Vagina (tissue), 2 donors: ENCODE measurements at regions not wholly inside any gene's neighbourhood (a gene's known extent, or its start where the extent isn't known, plus 50 kb on each side); places are given as distances from the start of the nearest gene placed in this dataset.

Source experiments
- DNase-seq, 2 donors: peaks; one replicate each; pipeline ENCODE4 v3.0.0-alpha.2; 2017; ENCODE audit errors: extremely low spot score in 2 of 2
- H3K27ac ChIP-seq: fragments of 200-600 bp; sonication (generic); one replicate; pipeline ENCODE4 v1.5.1; 2019
- H3K27me3 ChIP-seq: fragments of 200-600 bp; sonication (generic); one replicate; pipeline ENCODE4 v1.5.1; 2019
- H3K36me3 ChIP-seq, 2 donors: fragments of 200-600 bp; sonication (generic); one replicate each; pipeline ENCODE4 v1.5.1; 2017 to 2019
- H3K4me1 ChIP-seq: fragments of 200-600 bp; sonication (generic); one replicate; pipeline ENCODE4 v1.5.1; 2019
- H3K4me3 ChIP-seq, 2 donors: fragments of 200-600 bp; sonication (generic); 1 replicate in 1 of 2; 2 replicates in 1 of 2; pipeline ENCODE4 v1.5.1; 2016 to 2019
- H3K9me3 ChIP-seq: fragments of 200-600 bp; sonication (generic); one replicate; pipeline ENCODE4 v1.5.1; 2019
- CTCF ChIP-seq, 3 experiments: fragments of 450-650 bp in 2 of 3; fragments of 200-600 bp in 1 of 3; sonication (generic) in 1 of 3; IDR thresholded peaks; one replicate each; pipeline ENCODE4 v1.5.1; 2017 to 2019; ENCODE audit warnings: antibody characterized with exemption in 3 of 3, mild to moderate bottlenecking in 2 of 3, moderate library complexity in 2 of 3
- POLR2A ChIP-seq, 2 donors: fragments of 450-650 bp; IDR thresholded peaks; one replicate each; pipeline ENCODE4 v1.6.1; 2017; ENCODE audit warnings: antibody characterized with exemption in 2 of 2, mild to moderate bottlenecking in 2 of 2, moderate library complexity in 2 of 2
- POLR2AphosphoS5 ChIP-seq, 2 donors: sonication (generic); formaldehyde crosslinking; IDR thresholded peaks; one replicate each; pipeline ENCODE4 v1.9.0; 2017; ENCODE audit warnings: antibody characterized with exemption in 2 of 2, mild to moderate bottlenecking in 2 of 2, low read depth in 1 of 2; ENCODE audit not compliant: insufficient read depth in 1 of 2
- intact Hi-C: fragments of 100-400 bp; cut with DNase I; formaldehyde crosslinking; loops from one replicate; pipeline ENCODE4 v1.15.1; 2023

GRCh38 chr2:67076239-67076624 lies 320.9 kb upstream of the ETAA1 start:
- TF ChIP-seq POLR2AphosphoS5 (IDR thresholded peaks at IDR 0.05; ENCODE audit: insufficient read depth in 1 of 2, low read depth in 1 of 2) (no peak), CTCF (IDR thresholded peaks at IDR 0.05) (no peak), POLR2A (IDR thresholded peaks at IDR 0.05) (no peak)
- Histone ChIP-seq H3K4me3 (no peak overlapping the region), H3K36me3 (no peaks in the 10 kb centered on the region), H3K27me3 (no peaks in the 10 kb centered on the region), H3K9me3 (no peaks in the 10 kb centered on the region), H3K27ac (no peak overlapping the region), H3K4me1 (no peaks in the 10 kb centered on the region)
- DNase-seq = no peak
- intact Hi-C loops = no loop called here

GRCh38 chr2:67079729-67080128 lies 317.4 kb upstream of the ETAA1 start:
- DNase-seq = no peak
- no peaks in the 10 kb centered on the region for H3K4me1 ChIP-seq
- H3K27me3 ChIP-seq = no peaks in the 10 kb centered on the region
- intact Hi-C loops = no loop called here
- H3K9me3 ChIP-seq = no peaks in the 10 kb centered on the region
- no peak overlapping the region for H3K27ac ChIP-seq
- no peaks in the 10 kb centered on the region for H3K36me3 ChIP-seq
- TF ChIP-seq CTCF (IDR thresholded peaks at IDR 0.05) = no peak
- no peak for TF ChIP-seq POLR2AphosphoS5 (IDR thresholded peaks at IDR 0.05; ENCODE audit: insufficient read depth in 1 of 2, low read depth in 1 of 2)
- TF ChIP-seq POLR2A (IDR thresholded peaks at IDR 0.05) = no peak
- H3K4me3 ChIP-seq = no peak overlapping the region

GRCh38 chr2:67082813-67083212 lies 314.3 kb upstream of the ETAA1 start:
- no peaks in the 10 kb centered on the region for H3K27me3 ChIP-seq
- no peak overlapping the region for H3K27ac ChIP-seq
- no peak for DNase-seq
- H3K9me3 ChIP-seq = no peaks in the 10 kb centered on the region
- intact Hi-C loops = no loop called here
- no peak for TF ChIP-seq POLR2AphosphoS5 (IDR thresholded peaks at IDR 0.05; ENCODE audit: insufficient read depth in 1 of 2, low read depth in 1 of 2)
- no peak for TF ChIP-seq POLR2A (IDR thresholded peaks at IDR 0.05)
- no peak for TF ChIP-seq CTCF (IDR thresholded peaks at IDR 0.05)
- no peaks in the 10 kb centered on the region for H3K4me1 ChIP-seq
- no peak overlapping the region for H3K4me3 ChIP-seq
- no peaks in the 10 kb centered on the region for H3K36me3 ChIP-seq

- no peak for DNase-seq
Observed at GRCh38 chr2:67083951-67084350, 313.2 kb upstream of the ETAA1 start.

GRCh38 chr2:67085146-67085545 lies 312.0 kb upstream of the ETAA1 start:
- intact Hi-C loops = no loop called here
- TF ChIP-seq POLR2A (IDR thresholded peaks at IDR 0.05) = no peak
- TF ChIP-seq CTCF (IDR thresholded peaks at IDR 0.05) = no peak
- TF ChIP-seq POLR2AphosphoS5 (IDR thresholded peaks at IDR 0.05; ENCODE audit: insufficient read depth in 1 of 2, low read depth in 1 of 2) = no peak
- H3K27me3 ChIP-seq = no peaks in the 10 kb centered on the region

More at GRCh38 chr2:67083951-67084350, 313.2 kb upstream of the ETAA1 start:
- Histone ChIP-seq H3K27me3 (no peaks in the 10 kb centered on the region), H3K27ac (no peak overlapping the region), H3K9me3 (no peaks in the 10 kb centered on the region), H3K4me1 (no peaks in the 10 kb centered on the region), H3K36me3 (no peaks in the 10 kb centered on the region), H3K4me3 (no peak overlapping the region)
- intact Hi-C loops = no loop called here
- TF ChIP-seq POLR2A (IDR thresholded peaks at IDR 0.05) = no peak
- no peak for TF ChIP-seq CTCF (IDR thresholded peaks at IDR 0.05)
- no peak for TF ChIP-seq POLR2AphosphoS5 (IDR thresholded peaks at IDR 0.05; ENCODE audit: insufficient read depth in 1 of 2, low read depth in 1 of 2)

More at GRCh38 chr2:67085146-67085545, 312.0 kb upstream of the ETAA1 start:
- DNase-seq = no peak
- H3K9me3 ChIP-seq = no peaks in the 10 kb centered on the region
- H3K36me3 ChIP-seq = no peaks in the 10 kb centered on the region
- no peak overlapping the region for H3K4me3 ChIP-seq
- H3K27ac ChIP-seq = no peak overlapping the region
- no peaks in the 10 kb centered on the region for H3K4me1 ChIP-seq
